WERI-Rb-1 (cell line): ENCODE measurements at regions not wholly inside any gene's neighbourhood (a gene's known extent, or its start where the extent isn't known, plus 50 kb on each side); places are given as distances from the start of the nearest gene placed in this dataset.

Experiments used
- DNase-seq: peaks from one replicate; pipeline ENCODE4 v3.0.0-alpha.2; 2020
- H3K27ac ChIP-seq: fragments of 250-450 bp; sonication (Bioruptor Pico); 2 replicates; pipeline ENCODE4 v1.5.1; 2020; ENCODE audit warnings: mild to moderate bottlenecking, moderate library complexity
- H3K27me3 ChIP-seq: fragments of 250-450 bp; sonication (Bioruptor Pico); 2 replicates; pipeline ENCODE4 v1.5.1; 2021; ENCODE audit warnings: mild to moderate bottlenecking, low read depth, moderate library complexity; ENCODE audit not compliant: insufficient read depth, severe bottlenecking
- H3K36me3 ChIP-seq: fragments of 250-450 bp; sonication (Bioruptor Pico); 2 replicates; pipeline ENCODE4 v1.5.1; 2020; ENCODE audit warnings: mild to moderate bottlenecking, moderate library complexity
- H3K4me3 ChIP-seq: 2 replicates; pipeline ENCODE4 v1.5.1; 2011; ENCODE audit warnings: low read depth, mild to moderate bottlenecking, control low read depth, low read length
- H3K9me3 ChIP-seq: fragments of 250-450 bp; sonication (Bioruptor Pico); 2 replicates; pipeline ENCODE4 v1.5.1; 2021; ENCODE audit warnings: mild to moderate bottlenecking, moderate library complexity; ENCODE audit not compliant: severe bottlenecking
- TF ChIP-seq, protein P1 (sequence below): IDR thresholded peaks from 2 replicates; pipeline ENCODE4 v1.5.1; 2011; ENCODE audit warnings: low read depth, mild to moderate bottlenecking, control low read depth, inconsistent platforms, low read length

DNA sequence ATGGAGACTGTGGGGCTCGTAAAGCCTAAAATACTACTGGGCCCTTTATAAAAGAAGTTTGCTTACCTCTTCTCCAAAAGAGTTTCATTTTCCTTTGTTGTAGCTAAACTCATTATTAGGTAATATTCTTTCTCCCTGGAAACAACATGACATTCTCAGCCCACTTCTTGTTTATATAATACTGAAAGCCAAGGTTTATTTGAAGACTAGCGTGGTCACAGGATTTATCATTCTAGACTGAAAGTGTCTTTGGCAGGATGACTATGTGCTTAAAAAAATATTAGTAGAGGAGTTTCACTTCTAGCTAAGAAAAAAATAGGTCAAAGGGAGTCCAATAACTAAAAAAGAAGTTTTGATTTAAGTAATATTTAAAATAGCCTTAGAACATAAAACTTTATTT is 1085.2 kb upstream of the CADM2 start:
- no peaks in the 10 kb centered on the region for H3K27me3 ChIP-seq
- no peaks in the 10 kb centered on the region for H3K36me3 ChIP-seq
- TF ChIP-seq, protein P1, sequence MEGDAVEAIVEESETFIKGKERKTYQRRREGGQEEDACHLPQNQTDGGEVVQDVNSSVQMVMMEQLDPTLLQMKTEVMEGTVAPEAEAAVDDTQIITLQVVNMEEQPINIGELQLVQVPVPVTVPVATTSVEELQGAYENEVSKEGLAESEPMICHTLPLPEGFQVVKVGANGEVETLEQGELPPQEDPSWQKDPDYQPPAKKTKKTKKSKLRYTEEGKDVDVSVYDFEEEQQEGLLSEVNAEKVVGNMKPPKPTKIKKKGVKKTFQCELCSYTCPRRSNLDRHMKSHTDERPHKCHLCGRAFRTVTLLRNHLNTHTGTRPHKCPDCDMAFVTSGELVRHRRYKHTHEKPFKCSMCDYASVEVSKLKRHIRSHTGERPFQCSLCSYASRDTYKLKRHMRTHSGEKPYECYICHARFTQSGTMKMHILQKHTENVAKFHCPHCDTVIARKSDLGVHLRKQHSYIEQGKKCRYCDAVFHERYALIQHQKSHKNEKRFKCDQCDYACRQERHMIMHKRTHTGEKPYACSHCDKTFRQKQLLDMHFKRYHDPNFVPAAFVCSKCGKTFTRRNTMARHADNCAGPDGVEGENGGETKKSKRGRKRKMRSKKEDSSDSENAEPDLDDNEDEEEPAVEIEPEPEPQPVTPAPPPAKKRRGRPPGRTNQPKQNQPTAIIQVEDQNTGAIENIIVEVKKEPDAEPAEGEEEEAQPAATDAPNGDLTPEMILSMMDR, result no peak
- DNase-seq, result no peak
- no peak overlapping the region for H3K27ac ChIP-seq
- no peaks in the 10 kb centered on the region for H3K9me3 ChIP-seq
- H3K4me3 ChIP-seq, result no peak overlapping the region

DNA sequence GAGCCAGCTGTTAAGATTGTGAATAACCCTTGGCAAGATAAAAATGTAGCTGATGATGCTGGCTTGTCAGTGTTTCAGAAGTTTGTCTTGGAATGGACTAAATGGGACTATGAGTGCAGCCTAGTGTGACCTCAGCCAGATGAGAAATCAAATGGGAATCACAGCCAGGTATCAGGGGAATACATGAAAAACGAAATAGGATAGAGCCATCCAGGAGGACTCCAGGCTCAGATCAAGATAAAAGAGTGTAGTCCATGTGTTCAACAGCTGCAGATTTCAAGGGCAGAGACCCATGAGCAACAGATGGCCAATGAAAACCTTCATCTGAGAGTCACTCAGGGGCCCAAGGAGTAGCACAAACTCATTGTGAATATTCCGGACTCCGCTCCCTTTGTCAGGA is 1080.9 kb upstream of the CADM2 start:
- H3K4me3 ChIP-seq, result no peak overlapping the region
- DNase-seq, result peak; percentile 8
- no peaks in the 10 kb centered on the region for H3K36me3 ChIP-seq
- no peaks in the 10 kb centered on the region for H3K9me3 ChIP-seq
- H3K27ac ChIP-seq, result no peak overlapping the region
- H3K27me3 ChIP-seq, result no peaks in the 10 kb centered on the region
- TF ChIP-seq, protein P1, result no peak

DNA sequence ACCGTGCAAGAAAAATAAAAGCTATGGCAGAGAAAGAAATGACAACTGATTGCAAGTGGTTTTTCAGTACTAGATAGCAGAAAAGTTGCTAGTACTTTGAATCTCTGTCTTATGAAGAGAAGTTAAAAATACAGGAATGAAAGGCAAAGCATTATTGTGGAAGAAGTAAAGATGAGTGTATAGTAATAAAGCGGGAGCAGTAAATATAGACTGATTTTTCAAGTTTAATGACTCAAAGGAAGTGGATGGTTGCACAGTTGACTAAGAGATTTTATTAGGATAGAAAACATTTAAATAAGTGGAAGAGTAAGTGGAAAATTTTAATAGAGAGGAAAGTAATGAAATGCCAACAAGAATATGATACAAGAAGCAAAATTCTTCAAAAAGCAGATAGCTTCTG is 1076.1 kb upstream of the CADM2 start:
- H3K9me3 ChIP-seq, result no peaks in the 10 kb centered on the region
- no peaks in the 10 kb centered on the region for H3K27me3 ChIP-seq
- H3K27ac ChIP-seq, result no peak overlapping the region
- H3K4me3 ChIP-seq, result no peak overlapping the region
- DNase-seq, result no peak
- TF ChIP-seq, protein P1, result no peak
- no peaks in the 10 kb centered on the region for H3K36me3 ChIP-seq

DNA sequence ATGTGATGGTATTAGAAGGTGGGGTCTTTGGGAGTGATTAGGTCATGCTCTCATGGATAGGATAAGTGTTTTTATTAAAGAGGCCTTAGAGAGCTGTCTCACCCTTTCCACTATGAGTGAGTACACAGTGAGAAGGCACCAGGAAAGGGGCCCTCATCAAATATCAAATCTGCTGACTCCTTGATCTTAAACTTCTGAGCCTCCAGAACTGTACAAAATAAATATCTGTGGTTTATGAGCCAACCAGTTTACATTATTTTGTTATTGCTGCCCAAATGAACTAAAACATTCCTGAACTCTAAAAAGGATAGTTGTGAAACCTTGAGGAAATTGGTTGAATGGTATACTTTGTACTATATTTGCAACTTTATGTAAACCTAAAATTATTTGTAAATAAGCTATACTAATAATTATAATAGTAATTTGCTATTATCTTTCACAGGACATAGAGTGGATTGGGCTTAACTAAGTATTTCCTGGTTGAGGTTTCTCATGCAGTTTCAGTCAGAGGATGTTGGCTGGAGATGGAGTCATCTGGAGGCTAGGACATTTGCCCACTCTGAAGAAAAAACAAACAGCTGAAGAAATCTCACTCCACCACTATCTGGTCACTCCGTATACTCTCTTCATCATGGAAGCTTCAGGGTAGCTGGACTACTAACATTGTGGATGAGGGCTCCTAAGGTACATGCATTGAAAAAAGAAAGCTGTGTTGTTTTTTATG is 1068.6 kb upstream of the CADM2 start:
- Histone ChIP-seq H3K27ac (no peak overlapping the region), H3K27me3 (no peaks in the 10 kb centered on the region), H3K36me3 (no peaks in the 10 kb centered on the region), H3K9me3 (no peaks in the 10 kb centered on the region), H3K4me3 (no peak overlapping the region)
- DNase-seq, result no peak
- TF ChIP-seq, protein P1, result no peak

DNA sequence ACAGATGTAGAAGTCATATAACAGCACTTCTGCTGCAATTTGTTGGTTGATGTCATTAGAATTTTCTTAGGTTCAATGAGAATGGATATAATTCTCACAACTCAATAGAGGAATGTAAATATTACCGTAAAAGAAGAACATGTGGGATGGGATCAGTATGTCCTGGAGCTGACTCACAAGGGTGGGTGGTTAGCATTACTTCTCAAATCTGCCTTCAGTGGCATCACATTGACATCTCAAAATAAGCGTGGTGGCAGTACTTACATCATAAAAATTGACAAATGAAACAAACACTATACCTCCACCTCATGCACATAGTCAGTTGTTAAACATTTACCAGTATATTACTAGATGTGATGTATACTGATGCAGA is 1068.0 kb upstream of the CADM2 start:
- TF ChIP-seq, protein P1, result no peak
- Histone ChIP-seq H3K4me3 (no peak overlapping the region), H3K27me3 (no peaks in the 10 kb centered on the region), H3K9me3 (no peaks in the 10 kb centered on the region), H3K27ac (no peak overlapping the region), H3K36me3 (no peaks in the 10 kb centered on the region)
- DNase-seq, result no peak

DNA sequence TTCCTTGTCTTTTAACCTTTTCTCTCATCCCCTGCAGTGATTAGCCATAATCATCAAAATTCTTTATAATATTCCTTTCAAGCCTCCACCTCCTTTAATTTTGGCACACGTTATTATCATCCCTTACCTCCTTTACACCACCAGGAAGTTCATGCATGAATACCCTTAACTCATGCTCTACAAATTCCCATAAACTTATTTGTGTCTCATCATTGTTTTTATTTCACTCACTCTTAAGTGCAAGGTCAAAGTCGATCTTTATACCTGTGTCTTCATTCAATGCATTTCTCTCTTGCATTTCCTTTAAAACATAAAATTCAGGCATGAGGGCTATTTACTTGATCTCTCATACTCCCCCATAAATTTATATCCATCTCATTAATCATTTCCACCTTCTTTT is 1064.6 kb upstream of the CADM2 start:
- TF ChIP-seq, protein P1, result no peak
- no peak overlapping the region for H3K27ac ChIP-seq
- H3K9me3 ChIP-seq, result no peaks in the 10 kb centered on the region
- H3K27me3 ChIP-seq, result no peaks in the 10 kb centered on the region
- H3K36me3 ChIP-seq, result no peaks in the 10 kb centered on the region
- no peak for DNase-seq
- H3K4me3 ChIP-seq, result no peak overlapping the region
